GM12864 (cell line): ENCODE measurements at regions not wholly inside any gene's neighbourhood (a gene's known extent, or its start where the extent isn't known, plus 50 kb on each side); places are given as distances from the start of the nearest gene placed in this dataset.

ENCODE experiments used
- DNase-seq: peaks from one replicate; pipeline ENCODE4 v3.0.0-alpha.2; 2011; ENCODE audit warnings: low read depth
- H3K4me3 ChIP-seq: 2 replicates; pipeline ENCODE4 v1.5.1; 2011; ENCODE audit warnings: mild to moderate bottlenecking, low read depth, low read length, control low read depth
- CTCF ChIP-seq: IDR thresholded peaks from 2 replicates; pipeline ENCODE4 v1.5.1; 2011; ENCODE audit warnings: low read depth, mild to moderate bottlenecking, moderate library complexity, low read length, control low read depth, inconsistent platforms; ENCODE audit errors: missing control alignments

- TF ChIP-seq CTCF, result no peak
- no peak for DNase-seq
- no peak overlapping the region for H3K4me3 ChIP-seq
Measured at GRCh38 chr13:22074403-22074802, 403.5 kb downstream of the FGF9 start.

GRCh38 chr13:22076658-22077057 is 405.8 kb downstream of the FGF9 start:
- H3K4me3 ChIP-seq, result no peak overlapping the region
- DNase-seq, result peak; percentile 16
- no peak for TF ChIP-seq CTCF

- H3K4me3 ChIP-seq, result no peak overlapping the region
- no peak for TF ChIP-seq CTCF
- DNase-seq, result no peak
Measured at GRCh38 chr13:22077205-22077683, 406.4 kb downstream of the FGF9 start.

- DNase-seq, result no peak
- TF ChIP-seq CTCF, result no peak
- H3K4me3 ChIP-seq, result no peak overlapping the region
Measured at GRCh38 chr13:22077764-22078163, 406.9 kb downstream of the FGF9 start.

- no peak for TF ChIP-seq CTCF
Measured at GRCh38 chr13:22079961-22080360, 409.1 kb downstream of the FGF9 start.

GRCh38 chr13:22080832-22081231 is 410.0 kb downstream of the FGF9 start:
- H3K4me3 ChIP-seq, result no peak overlapping the region
- no peak for TF ChIP-seq CTCF
- DNase-seq, result no peak

More at GRCh38 chr13:22079961-22080360, 409.1 kb downstream of the FGF9 start:
- H3K4me3 ChIP-seq, result no peak overlapping the region
- no peak for DNase-seq

- DNase-seq, result no peak
- no peak for TF ChIP-seq CTCF
- no peak overlapping the region for H3K4me3 ChIP-seq
Measured at GRCh38 chr13:22081430-22081829, 410.6 kb downstream of the FGF9 start.
